Panc1 (cell line): ENCODE measurements at regions not wholly inside any gene's neighbourhood (a gene's known extent, or its start where the extent isn't known, plus 50 kb on each side); places are given as distances from the start of the nearest gene placed in this dataset.

Experiments
- ATAC-seq: fragments of 200-7000 bp; cut with Tn5 transposase; 2 replicates; pipeline ENCODE4 v1.9.1; 2020; ENCODE audit warnings: mild to moderate bottlenecking, moderate library complexity
- BruUV-seq: library from RNA; stranded (reverse); fragments of 400-500 nt; replicated peaks from 2 replicates; lab custom pipeline; 2021; lab: Mats Ljungman, UMichigan
- CTCF ChIA-PET: fragments of 300-600 bp; sonication (Branson Sonifier 250); formaldehyde crosslinking; loops from one replicate; lab custom pipeline; 2022; ENCODE audit warnings: antibody characterized with exemption; lab: Charles Lee
- POLR2A ChIA-PET: fragments of 300-600 bp; sonication (Branson Sonifier 250); formaldehyde crosslinking; loops from one replicate; lab custom pipeline; 2022; ENCODE audit warnings: antibody characterized with exemption; lab: Charles Lee
- DNase-seq: peaks from one replicate; pipeline ENCODE4 v3.0.0-alpha.2; 2010; ENCODE audit warnings: low read depth, low spot score
- H3K27ac ChIP-seq: 2 replicates; pipeline ENCODE4 v1.5.1; 2011; ENCODE audit warnings: mild to moderate bottlenecking, low read length, inconsistent platforms
- H3K27me3 ChIP-seq: fragments of 200-500 bp; sonication (Bioruptor generic); 2 replicates; pipeline ENCODE4 v1.6.0; 2014; ENCODE audit warnings: low read length, inconsistent platforms; ENCODE audit not compliant: control insufficient read depth, insufficient read depth
- H3K36me3 ChIP-seq: fragments of 200-500 bp; sonication (Bioruptor generic); 2 replicates; pipeline ENCODE4 v1.5.1; 2014; ENCODE audit warnings: inconsistent platforms, mild to moderate bottlenecking, low read length, moderate library complexity; ENCODE audit not compliant: control insufficient read depth, insufficient read depth
- H3K4me1 ChIP-seq: 2 replicates; pipeline ENCODE4 v1.5.1; 2011; ENCODE audit warnings: inconsistent platforms, mild to moderate bottlenecking, low read length, moderate library complexity; ENCODE audit not compliant: control insufficient read depth, insufficient read depth
- H3K4me3 ChIP-seq, 2 experiments: 2 replicates each; pipeline ENCODE4 v1.5.1; 2011 to 2012; ENCODE audit warnings: low read depth in 2 of 2, low read length in 2 of 2, mild to moderate bottlenecking in 2 of 2, inconsistent platforms in 1 of 2, moderate library complexity in 1 of 2
- H3K9me3 ChIP-seq: fragments of 200-500 bp; sonication (Bioruptor generic); 2 replicates; pipeline ENCODE4 v1.5.1; 2014; ENCODE audit warnings: low read depth, mild to moderate bottlenecking, inconsistent platforms, low read length, moderate library complexity; ENCODE audit not compliant: control insufficient read depth, insufficient read depth
- POLR2AphosphoS5 ChIP-seq: IDR thresholded peaks from 2 replicates; pipeline ENCODE4 v1.6.1; 2012; ENCODE audit warnings: mild to moderate bottlenecking, low read depth, low read length, moderate library complexity
- SIN3A ChIP-seq: IDR thresholded peaks from 2 replicates; pipeline ENCODE4 v1.6.1; 2012; ENCODE audit warnings: low read depth, mild to moderate bottlenecking, low read length, moderate library complexity, borderline replicate concordance; ENCODE audit not compliant: insufficient read depth
- TCF7L2 ChIP-seq: IDR thresholded peaks from 2 replicates; pipeline ENCODE4 v1.6.1; 2011; ENCODE audit warnings: mild to moderate bottlenecking, low read depth, low read length, inconsistent platforms
- in situ Hi-C: cut with HindIII; loops from 2 replicates; pipeline ENCODE4 v1.10.0; 2016; ENCODE audit warnings: low sequenced_read_pairs, low pct_unique_long_range_greater_than_20kb
- intact Hi-C: fragments of 100-400 bp; cut with micrococcal nuclease; formaldehyde crosslinking; loops from one replicate; pipeline ENCODE4 v1.10.0; 2022; ENCODE audit not compliant: unreplicated experiment
- TF ChIP-seq, protein P1 (sequence below), 2 experiments: IDR thresholded peaks; 2 replicates each; pipeline ENCODE4 v1.6.1; 2011 to 2012; ENCODE audit warnings: low read depth in 2 of 2, control low read depth in 1 of 2, low read length in 1 of 2, mild to moderate bottlenecking in 1 of 2, moderate library complexity in 1 of 2; ENCODE audit not compliant: insufficient read depth in 1 of 2
- TF ChIP-seq, protein P2 (sequence below): fragments of 450-650 bp; IDR thresholded peaks from 2 replicates; pipeline ENCODE4 v1.5.1; 2017; ENCODE audit warnings: mild to moderate bottlenecking

DNA sequence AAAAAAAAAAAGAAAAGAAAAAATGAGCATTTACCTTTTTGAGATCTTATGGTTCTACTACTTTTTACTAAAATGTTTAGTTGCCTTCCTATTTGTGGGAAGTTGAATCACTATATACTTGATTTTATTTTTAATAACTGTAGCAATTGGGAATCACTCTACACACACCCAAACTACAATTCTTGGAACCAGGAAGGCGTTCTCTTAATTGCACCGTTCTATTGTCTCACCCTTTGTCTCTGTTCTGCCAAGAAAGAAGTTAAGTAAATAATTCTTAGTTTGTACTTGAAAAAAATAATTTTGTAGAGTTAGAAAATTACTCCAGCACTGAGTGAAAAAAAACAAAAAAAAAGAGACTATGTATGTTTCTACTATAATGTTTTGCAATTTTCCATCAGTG is 62.7 kb downstream of the ATOH1 start:
- POLR2A ChIA-PET: no interaction called here
- no TSS peak for BruUV-seq
- no peak for DNase-seq

DNA sequence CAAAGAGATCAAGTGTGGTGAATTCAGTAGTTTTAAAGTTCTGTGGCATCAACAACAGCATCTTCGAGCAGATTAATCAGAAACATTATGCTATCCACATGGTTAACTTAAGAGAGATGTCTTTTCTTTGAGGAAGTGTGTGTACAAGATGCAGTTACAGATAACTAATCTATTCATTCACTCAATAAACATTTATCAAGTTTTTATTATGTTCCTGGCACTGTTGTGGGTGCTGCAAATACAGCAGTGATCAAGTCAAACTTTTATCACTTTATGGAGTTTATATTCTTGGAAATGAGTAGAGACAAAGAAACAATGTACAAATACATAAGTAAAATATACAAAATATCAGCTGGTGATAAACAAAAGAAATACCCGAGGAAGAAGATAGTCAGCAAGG is 66.4 kb downstream of the ATOH1 start:
- no peak overlapping the region for H3K4me3 ChIP-seq
- no peak for TF ChIP-seq TCF7L2
- TF ChIP-seq SIN3A: no peak
- TF ChIP-seq, protein P1, sequence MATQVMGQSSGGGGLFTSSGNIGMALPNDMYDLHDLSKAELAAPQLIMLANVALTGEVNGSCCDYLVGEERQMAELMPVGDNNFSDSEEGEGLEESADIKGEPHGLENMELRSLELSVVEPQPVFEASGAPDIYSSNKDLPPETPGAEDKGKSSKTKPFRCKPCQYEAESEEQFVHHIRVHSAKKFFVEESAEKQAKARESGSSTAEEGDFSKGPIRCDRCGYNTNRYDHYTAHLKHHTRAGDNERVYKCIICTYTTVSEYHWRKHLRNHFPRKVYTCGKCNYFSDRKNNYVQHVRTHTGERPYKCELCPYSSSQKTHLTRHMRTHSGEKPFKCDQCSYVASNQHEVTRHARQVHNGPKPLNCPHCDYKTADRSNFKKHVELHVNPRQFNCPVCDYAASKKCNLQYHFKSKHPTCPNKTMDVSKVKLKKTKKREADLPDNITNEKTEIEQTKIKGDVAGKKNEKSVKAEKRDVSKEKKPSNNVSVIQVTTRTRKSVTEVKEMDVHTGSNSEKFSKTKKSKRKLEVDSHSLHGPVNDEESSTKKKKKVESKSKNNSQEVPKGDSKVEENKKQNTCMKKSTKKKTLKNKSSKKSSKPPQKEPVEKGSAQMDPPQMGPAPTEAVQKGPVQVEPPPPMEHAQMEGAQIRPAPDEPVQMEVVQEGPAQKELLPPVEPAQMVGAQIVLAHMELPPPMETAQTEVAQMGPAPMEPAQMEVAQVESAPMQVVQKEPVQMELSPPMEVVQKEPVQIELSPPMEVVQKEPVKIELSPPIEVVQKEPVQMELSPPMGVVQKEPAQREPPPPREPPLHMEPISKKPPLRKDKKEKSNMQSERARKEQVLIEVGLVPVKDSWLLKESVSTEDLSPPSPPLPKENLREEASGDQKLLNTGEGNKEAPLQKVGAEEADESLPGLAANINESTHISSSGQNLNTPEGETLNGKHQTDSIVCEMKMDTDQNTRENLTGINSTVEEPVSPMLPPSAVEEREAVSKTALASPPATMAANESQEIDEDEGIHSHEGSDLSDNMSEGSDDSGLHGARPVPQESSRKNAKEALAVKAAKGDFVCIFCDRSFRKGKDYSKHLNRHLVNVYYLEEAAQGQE (IDR thresholded peaks at IDR 0.05; ENCODE audit: insufficient read depth in 1 of 2, low read depth in 2 of 2, low read length in 1 of 2): no peak
- TF ChIP-seq, protein P2, sequence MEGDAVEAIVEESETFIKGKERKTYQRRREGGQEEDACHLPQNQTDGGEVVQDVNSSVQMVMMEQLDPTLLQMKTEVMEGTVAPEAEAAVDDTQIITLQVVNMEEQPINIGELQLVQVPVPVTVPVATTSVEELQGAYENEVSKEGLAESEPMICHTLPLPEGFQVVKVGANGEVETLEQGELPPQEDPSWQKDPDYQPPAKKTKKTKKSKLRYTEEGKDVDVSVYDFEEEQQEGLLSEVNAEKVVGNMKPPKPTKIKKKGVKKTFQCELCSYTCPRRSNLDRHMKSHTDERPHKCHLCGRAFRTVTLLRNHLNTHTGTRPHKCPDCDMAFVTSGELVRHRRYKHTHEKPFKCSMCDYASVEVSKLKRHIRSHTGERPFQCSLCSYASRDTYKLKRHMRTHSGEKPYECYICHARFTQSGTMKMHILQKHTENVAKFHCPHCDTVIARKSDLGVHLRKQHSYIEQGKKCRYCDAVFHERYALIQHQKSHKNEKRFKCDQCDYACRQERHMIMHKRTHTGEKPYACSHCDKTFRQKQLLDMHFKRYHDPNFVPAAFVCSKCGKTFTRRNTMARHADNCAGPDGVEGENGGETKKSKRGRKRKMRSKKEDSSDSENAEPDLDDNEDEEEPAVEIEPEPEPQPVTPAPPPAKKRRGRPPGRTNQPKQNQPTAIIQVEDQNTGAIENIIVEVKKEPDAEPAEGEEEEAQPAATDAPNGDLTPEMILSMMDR: no peak
- TF ChIP-seq POLR2AphosphoS5: no peak
- H3K27ac ChIP-seq: no peak overlapping the region
- no peaks in the 10 kb centered on the region for H3K9me3 ChIP-seq
- in situ Hi-C loops (no loop called here), intact Hi-C loops (no loop called here)
- ChIA-PET CTCF (no interaction called here), POLR2A (no interaction called here)
- no peaks in the 10 kb centered on the region for H3K27me3 ChIP-seq
- ATAC-seq (no peak), DNase-seq (no peak)
- no peaks in the 10 kb centered on the region for H3K4me1 ChIP-seq
- BruUV-seq: no TSS peak
- no peaks in the 10 kb centered on the region for H3K36me3 ChIP-seq

More for the DNA sequence above, 62.7 kb downstream of the ATOH1 start:
- no peak overlapping the region for H3K27ac ChIP-seq
- CTCF ChIA-PET: no interaction called here
- H3K9me3 ChIP-seq: no peaks in the 10 kb centered on the region
- in situ Hi-C loops (no loop called here), intact Hi-C loops (no loop called here)
- no peak for ATAC-seq
- H3K4me1 ChIP-seq: no peaks in the 10 kb centered on the region
- TF ChIP-seq TCF7L2 (no peak), SIN3A (no peak)
- TF ChIP-seq, protein P2: no peak
- H3K27me3 ChIP-seq: no peaks in the 10 kb centered on the region
- H3K4me3 ChIP-seq: no peak overlapping the region
- no peaks in the 10 kb centered on the region for H3K36me3 ChIP-seq
